Muscle of leg (tissue), 3 donors: ENCODE measurements at regions not wholly inside any gene's neighbourhood (a gene's known extent, or its start where the extent isn't known, plus 50 kb on each side); places are given as distances from the start of the nearest gene placed in this dataset.

ENCODE experiments used
- DNase-seq: peaks from one replicate; pipeline ENCODE4 v3.0.0; 2013
- H3K27ac ChIP-seq: one replicate; pipeline ENCODE4 v1.5.1; 2013; ENCODE audit warnings: mild to moderate bottlenecking, low read length, control low read depth
- H3K27me3 ChIP-seq: one replicate; pipeline ENCODE4 v1.6.1; 2013; ENCODE audit warnings: low read length; ENCODE audit not compliant: control insufficient read depth, insufficient read depth
- H3K36me3 ChIP-seq: one replicate; pipeline ENCODE4 v1.6.1; 2013; ENCODE audit warnings: low read length; ENCODE audit not compliant: control insufficient read depth, insufficient read depth
- H3K4me1 ChIP-seq: one replicate; pipeline ENCODE4 v1.6.1; 2013; ENCODE audit warnings: low read length; ENCODE audit not compliant: control insufficient read depth, insufficient read depth
- H3K4me3 ChIP-seq: one replicate; pipeline ENCODE4 v1.5.1; 2013; ENCODE audit warnings: low read length, control low read depth
- H3K9me3 ChIP-seq: replicated peaks from 2 replicates; pipeline ENCODE4 v1.6.1; 2013; ENCODE audit warnings: low read depth, low read length; ENCODE audit not compliant: control insufficient read depth
- WGBS: methylation state at CpG from one replicate; pipeline ENCODE4 v1.1.5; 2013; ENCODE audit warnings: missing lambda C conversion rate; ENCODE audit not compliant: insufficient coverage; 5-methylcytosine and 5-hydroxymethylcytosine counted together

DNA sequence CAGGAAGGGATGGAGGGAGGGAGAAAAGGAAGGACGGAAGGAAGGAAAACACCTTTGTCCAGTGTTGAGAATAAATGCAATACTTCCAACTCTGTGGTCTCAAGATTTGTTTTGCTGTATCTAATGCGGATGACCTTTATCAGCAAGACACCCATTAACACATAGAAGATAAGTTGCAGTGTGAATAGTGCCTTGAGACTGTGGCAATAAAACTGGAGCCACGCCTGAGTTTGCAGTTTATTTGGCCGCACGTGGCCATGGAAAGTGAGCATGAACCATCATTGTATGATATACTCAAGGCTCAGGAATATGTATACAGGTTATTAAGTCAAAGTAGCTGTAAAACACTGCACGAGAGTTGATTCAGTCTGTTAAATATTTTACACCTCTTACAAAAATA, 113.6 kb upstream of the EEA1 start:
- DNase-seq, result no peak
- no CpG with 5 or more reads among the region's 6 CpGs for WGBS
- no peaks in the 10 kb centered on the region for H3K36me3 ChIP-seq
- no peak overlapping the region for H3K27ac ChIP-seq
- no peaks in the 10 kb centered on the region for H3K27me3 ChIP-seq
- H3K4me3 ChIP-seq, result no peak overlapping the region
- H3K4me1 ChIP-seq, result no peaks in the 10 kb centered on the region
- no peaks in the 10 kb centered on the region for H3K9me3 ChIP-seq

GRCh38 chr12:93043192-93043876, 114.2 kb upstream of the EEA1 start:
- Histone ChIP-seq H3K36me3 (no peaks in the 10 kb centered on the region), H3K9me3 (no peaks in the 10 kb centered on the region), H3K4me1 (no peaks in the 10 kb centered on the region), H3K27ac (no peak overlapping the region), H3K4me3 (no peak overlapping the region), H3K27me3 (no peaks in the 10 kb centered on the region)
- no peak for DNase-seq
- 86% methylated on average over 1 of the region's 3 CpGs for WGBS

GRCh38 chr12:93043877-93044209, 114.7 kb upstream of the EEA1 start:
- Histone ChIP-seq H3K36me3 (no peaks in the 10 kb centered on the region), H3K9me3 (no peaks in the 10 kb centered on the region), H3K4me3 (no peak overlapping the region), H3K27ac (no peak overlapping the region), H3K4me1 (no peaks in the 10 kb centered on the region), H3K27me3 (no peaks in the 10 kb centered on the region)
- DNase-seq, result no peak
- WGBS, result 68% methylated on average over 2 of the region's 3 CpGs

GRCh38 chr12:93047118-93047517, 118.0 kb upstream of the EEA1 start:
- DNase-seq, result no peak
- Histone ChIP-seq H3K4me1 (no peaks in the 10 kb centered on the region), H3K4me3 (no peak overlapping the region), H3K27ac (no peak overlapping the region), H3K27me3 (no peaks in the 10 kb centered on the region), H3K9me3 (no peaks in the 10 kb centered on the region), H3K36me3 (no peaks in the 10 kb centered on the region)
- WGBS, result no CpG with 5 or more reads among the region's 1 CpG

DNA sequence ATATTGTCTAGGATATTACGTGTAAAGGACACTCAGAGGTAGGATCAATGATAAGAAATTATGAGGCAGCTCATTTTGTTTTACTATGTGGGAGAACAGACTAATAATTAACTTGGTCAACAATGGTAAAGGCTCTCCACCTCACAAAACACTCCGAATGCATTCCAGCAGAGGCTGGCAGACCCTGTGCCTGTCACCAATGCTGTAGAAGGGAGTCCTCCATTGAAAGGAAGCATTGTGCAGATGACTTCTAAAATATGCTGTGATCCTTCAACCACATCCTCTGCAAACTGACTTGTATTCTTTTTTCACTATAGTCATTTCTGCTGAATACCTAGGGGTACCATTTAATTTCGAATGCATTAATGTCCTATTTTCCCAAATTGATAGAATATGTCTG, 119.6 kb upstream of the EEA1 start:
- Histone ChIP-seq H3K27me3 (no peaks in the 10 kb centered on the region), H3K27ac (no peak overlapping the region), H3K9me3 (no peaks in the 10 kb centered on the region), H3K36me3 (no peaks in the 10 kb centered on the region), H3K4me1 (no peaks in the 10 kb centered on the region), H3K4me3 (no peak overlapping the region)
- WGBS, result no CpG with 5 or more reads among the region's 3 CpGs
- no peak for DNase-seq

GRCh38 chr12:93050026-93050747, 121.1 kb upstream of the EEA1 start:
- H3K36me3 ChIP-seq, result no peaks in the 10 kb centered on the region
- no peaks in the 10 kb centered on the region for H3K9me3 ChIP-seq
- no peak overlapping the region for H3K27ac ChIP-seq
- no peaks in the 10 kb centered on the region for H3K27me3 ChIP-seq
- no peaks in the 10 kb centered on the region for H3K4me1 ChIP-seq
- H3K4me3 ChIP-seq, result no peak overlapping the region
- WGBS, result 42% methylated on average over 2 of the region's 3 CpGs
- DNase-seq, result peak; percentile 63

DNA sequence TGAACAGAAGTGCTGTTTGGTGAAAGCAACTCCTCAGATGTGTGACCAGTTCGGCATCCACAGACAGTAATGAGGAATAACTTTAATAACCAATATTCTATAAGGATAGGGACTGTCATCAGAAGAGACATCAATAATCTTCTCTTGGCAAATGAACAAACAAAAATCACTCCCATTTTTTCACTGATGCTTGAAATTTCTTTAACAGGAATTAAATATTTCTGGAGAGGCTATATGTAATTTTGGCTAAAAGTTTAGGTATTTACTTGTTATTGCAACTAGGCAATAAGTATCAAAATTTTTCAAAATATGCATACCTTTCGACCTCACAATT, 121.6 kb upstream of the EEA1 start:
- WGBS, result no CpG with 5 or more reads among the region's 2 CpGs
- H3K36me3 ChIP-seq, result no peaks in the 10 kb centered on the region
- no peaks in the 10 kb centered on the region for H3K27me3 ChIP-seq
- no peak overlapping the region for H3K27ac ChIP-seq
- no peaks in the 10 kb centered on the region for H3K9me3 ChIP-seq
- no peak for DNase-seq
- no peak overlapping the region for H3K4me3 ChIP-seq
- no peaks in the 10 kb centered on the region for H3K4me1 ChIP-seq

- H3K27me3 ChIP-seq, result no peaks in the 10 kb centered on the region
- no peak for DNase-seq
- H3K4me1 ChIP-seq, result no peaks in the 10 kb centered on the region
- no peak overlapping the region for H3K27ac ChIP-seq
- no peak overlapping the region for H3K4me3 ChIP-seq
- no peaks in the 10 kb centered on the region for H3K36me3 ChIP-seq
- H3K9me3 ChIP-seq, result no peaks in the 10 kb centered on the region
These were observed 124.9 kb upstream of the EEA1 start for GRCh38 chr12:93054021-93054420.

GRCh38 chr12:93055221-93055620, 126.1 kb upstream of the EEA1 start:
- no peak for DNase-seq
- H3K9me3 ChIP-seq, result no peaks in the 10 kb centered on the region
- no peak overlapping the region for H3K4me3 ChIP-seq
- no peaks in the 10 kb centered on the region for H3K4me1 ChIP-seq
- H3K36me3 ChIP-seq, result no peaks in the 10 kb centered on the region
- H3K27ac ChIP-seq, result no peak overlapping the region
- H3K27me3 ChIP-seq, result no peaks in the 10 kb centered on the region
- 100% methylated on average over 2 of the region's 5 CpGs for WGBS

DNA sequence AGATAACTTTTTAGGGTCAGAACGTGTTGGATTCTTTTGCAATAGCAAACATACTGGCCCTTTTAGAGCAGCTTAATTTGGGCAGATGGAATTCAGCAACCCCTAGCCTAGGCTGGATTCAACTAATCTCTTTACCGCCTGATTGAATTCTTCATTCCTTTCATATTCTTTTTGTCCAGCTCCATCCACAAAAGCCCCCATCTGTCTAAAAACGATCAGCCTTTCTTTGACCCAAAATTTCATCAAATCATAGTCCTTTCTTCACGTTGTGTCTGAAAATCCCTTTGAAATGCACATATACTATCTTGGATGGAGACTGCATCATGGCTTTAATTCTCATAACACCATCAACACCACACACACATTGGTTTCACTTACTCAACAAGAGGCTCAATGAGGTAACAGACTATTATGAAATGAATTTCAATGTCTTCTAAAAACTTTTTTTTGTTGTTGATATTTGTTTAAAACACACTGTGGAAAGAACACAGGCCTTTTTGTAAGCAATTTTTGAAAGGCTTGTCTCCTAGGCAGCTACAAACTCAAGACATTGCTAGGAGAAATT, 128.0 kb upstream of the EEA1 start:
- DNase-seq, result no peak
- WGBS, result 60% methylated on average over 2 of the region's 4 CpGs
- no peak overlapping the region for H3K27ac ChIP-seq
- H3K36me3 ChIP-seq, result no peaks in the 10 kb centered on the region
- H3K9me3 ChIP-seq, result no peaks in the 10 kb centered on the region
- H3K4me3 ChIP-seq, result no peak overlapping the region
- H3K27me3 ChIP-seq, result no peaks in the 10 kb centered on the region
- H3K4me1 ChIP-seq, result peaks cover 15% of the 10 kb centered on the region
